ENCODE measurements at regions not wholly inside any gene's neighbourhood (a gene's known extent, or its start where the extent isn't known, plus 50 kb on each side); places are given as distances from the start of the nearest gene placed in this dataset.

- BruUV-seq (replicated peaks): no TSS peak
- no peak overlapping the region for H3K27ac ChIP-seq (ENCODE audit: low read depth, low read length, poor library complexity, severe bottlenecking)
- TF ChIP-seq EZH2phosphoT487 (IDR thresholded peaks at IDR 0.05; ENCODE audit: borderline replicate concordance, low read depth, low read length) (no peak), CTCF (conservative IDR thresholded peaks at IDR 0.05; ENCODE audit: low read length) (no peak)
- no peaks in the 10 kb centered on the region for H3K4me1 ChIP-seq (ENCODE audit: insufficient read depth, low read length, poor library complexity, severe bottlenecking)
- POLR2A ChIA-PET: interaction anchor here (0.9 to 1.2 kb wide), 2 partner anchors 22 to 30 kb away, joined by 3 to 4 read pairs; no protein-coding TSS in a partner anchor
- H2AFZ ChIP-seq (ENCODE audit: low read length): no peak overlapping the region
- no peaks in the 10 kb centered on the region for H4K20me1 ChIP-seq (ENCODE audit: insufficient read depth, low read length)
- H3K4me3 ChIP-seq (ENCODE audit: low read depth, low read length, poor library complexity, severe bottlenecking): no peak overlapping the region
- DNase-seq (ENCODE audit: low spot score): no peak
- CTCF ChIA-PET (ENCODE audit: unreplicated experiment): no interaction called here
- H3K9me3 ChIP-seq (ENCODE audit: low read length): no peaks in the 10 kb centered on the region
- no peaks in the 10 kb centered on the region for H3K36me3 ChIP-seq (ENCODE audit: insufficient read depth, low read length)
- no peak overlapping the region for H3K4me2 ChIP-seq (ENCODE audit: low read length)
- intact Hi-C loops (cut with micrococcal nuclease; ENCODE audit: unreplicated experiment): no loop called here
- H3K79me2 ChIP-seq (ENCODE audit: insufficient read depth, low read depth, low read length): no peaks in the 10 kb centered on the region
- H3K9me2 ChIP-seq (ENCODE audit: insufficient read depth, low read length): no peaks in the 10 kb centered on the region
Observed at GRCh38 chr2:155023674-155024073, 325.2 kb downstream of the KCNJ3 start.

GRCh38 chr2:155022531-155022930, 324.0 kb downstream of the KCNJ3 start:
- Histone ChIP-seq H3K9me2 (ENCODE audit: insufficient read depth, low read length) (no peaks in the 10 kb centered on the region), H3K27ac (ENCODE audit: low read depth, low read length, poor library complexity, severe bottlenecking) (no peak overlapping the region), H4K20me1 (ENCODE audit: insufficient read depth, low read length) (no peaks in the 10 kb centered on the region), H2AFZ (ENCODE audit: low read length) (no peak overlapping the region), H3K36me3 (ENCODE audit: insufficient read depth, low read length) (no peaks in the 10 kb centered on the region), H3K4me2 (ENCODE audit: low read length) (no peak overlapping the region), H3K4me1 (ENCODE audit: insufficient read depth, low read length, poor library complexity, severe bottlenecking) (no peaks in the 10 kb centered on the region), H3K79me2 (ENCODE audit: insufficient read depth, low read depth, low read length) (no peaks in the 10 kb centered on the region), H3K9me3 (ENCODE audit: low read length) (no peaks in the 10 kb centered on the region), H3K4me3 (ENCODE audit: low read depth, low read length, poor library complexity, severe bottlenecking) (no peak overlapping the region)
- no peak for TF ChIP-seq CTCF (conservative IDR thresholded peaks at IDR 0.05; ENCODE audit: low read length)
- TF ChIP-seq EZH2phosphoT487 (IDR thresholded peaks at IDR 0.05; ENCODE audit: borderline replicate concordance, low read depth, low read length): no peak
- no TSS peak for BruUV-seq (replicated peaks)
- no peak for DNase-seq (ENCODE audit: low spot score)
- ChIA-PET CTCF (ENCODE audit: unreplicated experiment) (interaction anchor here (1.0 kb wide), 1 partner anchor 20 kb away, joined by 3 read pairs; no protein-coding TSS in a partner anchor), POLR2A (interaction anchor here (0.6 to 1.6 kb wide), 6 partner anchors 9 to 172 kb away, joined by 3 to 6 read pairs (median 4); no protein-coding TSS in a partner anchor)
- intact Hi-C loops (cut with micrococcal nuclease; ENCODE audit: unreplicated experiment): no loop called here

- H3K27ac ChIP-seq (ENCODE audit: low read depth, low read length, poor library complexity, severe bottlenecking): no peak overlapping the region
- H3K9me3 ChIP-seq (ENCODE audit: low read length): no peaks in the 10 kb centered on the region
- H3K4me1 ChIP-seq (ENCODE audit: insufficient read depth, low read length, poor library complexity, severe bottlenecking): no peaks in the 10 kb centered on the region
- H3K4me3 ChIP-seq (ENCODE audit: low read depth, low read length, poor library complexity, severe bottlenecking): no peak overlapping the region
- H4K20me1 ChIP-seq (ENCODE audit: insufficient read depth, low read length): no peaks in the 10 kb centered on the region
- no peaks in the 10 kb centered on the region for H3K79me2 ChIP-seq (ENCODE audit: insufficient read depth, low read depth, low read length)
- ChIA-PET CTCF (ENCODE audit: unreplicated experiment) (no interaction called here), POLR2A (interaction anchor here (0.6 to 1.6 kb wide), 6 partner anchors 9 to 34 kb away, joined by 3 to 6 read pairs (median 3); no protein-coding TSS in a partner anchor)
- no peak for TF ChIP-seq EZH2phosphoT487 (IDR thresholded peaks at IDR 0.05; ENCODE audit: borderline replicate concordance, low read depth, low read length)
- no peak for TF ChIP-seq CTCF (conservative IDR thresholded peaks at IDR 0.05; ENCODE audit: low read length)
- intact Hi-C loops (cut with micrococcal nuclease; ENCODE audit: unreplicated experiment): no loop called here
- no peak overlapping the region for H2AFZ ChIP-seq (ENCODE audit: low read length)
- H3K9me2 ChIP-seq (ENCODE audit: insufficient read depth, low read length): no peaks in the 10 kb centered on the region
- DNase-seq (ENCODE audit: low spot score): no peak
- H3K36me3 ChIP-seq (ENCODE audit: insufficient read depth, low read length): no peaks in the 10 kb centered on the region
- H3K4me2 ChIP-seq (ENCODE audit: low read length): no peak overlapping the region
- BruUV-seq (replicated peaks): no TSS peak
Observed at GRCh38 chr2:155021618-155022017, 323.1 kb downstream of the KCNJ3 start.
